ENCODE measurements at regions not wholly inside any gene's neighbourhood (a gene's known extent, or its start where the extent isn't known, plus 50 kb on each side); places are given as distances from the start of the nearest gene placed in this dataset.

DNA sequence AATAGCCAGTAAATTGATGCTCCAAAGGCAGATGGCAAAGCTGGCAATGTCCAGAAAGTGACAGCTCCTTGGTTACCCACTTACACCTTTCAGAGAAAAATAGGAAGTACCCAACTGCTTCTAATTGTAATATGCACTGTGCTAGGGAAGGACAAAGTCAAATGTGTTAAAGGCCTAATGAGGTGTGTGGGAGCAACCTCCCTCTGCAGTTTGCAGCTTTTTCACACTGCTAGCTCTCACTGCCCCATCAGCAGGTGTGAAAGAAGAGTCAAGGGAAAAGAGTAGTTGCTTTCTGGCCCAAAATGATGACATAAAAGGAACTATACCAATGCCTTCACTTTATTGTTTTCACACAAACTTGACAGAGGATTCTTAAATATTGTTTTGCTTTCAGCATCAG lies 284.1 kb upstream of the SETBP1 start:
- ATAC-seq: no peak
- intact Hi-C loops (cut with DNase I): no loop called here
- Histone ChIP-seq H3K36me3 (no peaks in the 10 kb centered on the region), H3K4me3 (no peak overlapping the region), H3K4me1 (no peaks in the 10 kb centered on the region), H3K27me3 (ENCODE audit: low read depth) (no peaks in the 10 kb centered on the region), H3K9me3 (no peaks in the 10 kb centered on the region), H3K27ac (no peak overlapping the region)
- no peak for TF ChIP-seq CTCF (IDR thresholded peaks at IDR 0.05)
- no peak for DNase-seq

DNA sequence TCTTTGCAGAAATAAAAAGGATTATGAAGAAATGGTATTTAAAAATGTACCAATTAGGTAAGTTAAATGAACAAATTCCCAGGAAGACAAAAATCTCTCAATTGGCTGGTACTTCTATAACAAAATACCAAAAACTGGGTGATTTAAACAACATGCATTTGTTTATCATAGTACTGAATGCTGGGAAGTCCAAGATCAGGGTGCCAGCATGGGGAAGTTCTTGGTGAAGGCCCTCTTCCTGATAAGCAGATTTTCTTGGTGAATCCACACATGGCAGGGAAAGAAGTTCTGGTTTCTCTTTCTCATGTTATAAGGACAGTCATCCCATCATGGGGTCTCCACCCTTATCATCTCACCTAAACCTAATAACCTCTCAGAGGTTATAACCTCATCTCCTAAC lies 271.6 kb upstream of the SETBP1 start:
- no peak for TF ChIP-seq CTCF (IDR thresholded peaks at IDR 0.05)

DNA sequence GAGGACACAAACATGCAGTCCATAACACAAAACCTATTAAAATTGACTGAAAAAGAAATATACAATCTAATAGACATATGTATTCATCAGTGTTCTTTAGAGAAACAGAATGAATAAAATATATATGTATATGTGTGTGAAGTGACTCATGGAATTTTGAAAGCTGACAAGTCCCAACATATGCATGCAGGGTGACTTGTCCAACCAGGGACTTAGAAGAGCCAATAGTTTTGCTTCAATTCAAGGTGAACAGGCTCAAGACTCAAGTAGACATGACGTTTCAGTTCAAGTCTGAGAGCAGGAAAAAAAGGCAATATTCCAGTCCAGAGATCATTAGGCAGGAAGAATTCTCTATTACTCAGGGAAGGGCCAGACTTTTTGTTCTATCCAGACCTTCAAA lies 271.2 kb upstream of the SETBP1 start:
- H3K27me3 ChIP-seq (ENCODE audit: low read depth): no peaks in the 10 kb centered on the region
- no peaks in the 10 kb centered on the region for H3K36me3 ChIP-seq
- no peak overlapping the region for H3K4me3 ChIP-seq
- H3K9me3 ChIP-seq: no peaks in the 10 kb centered on the region
- intact Hi-C loops (cut with DNase I): no loop called here
- TF ChIP-seq CTCF (IDR thresholded peaks at IDR 0.05): no peak
- H3K27ac ChIP-seq: no peak overlapping the region
- H3K4me1 ChIP-seq: no peaks in the 10 kb centered on the region
- ATAC-seq (no peak), DNase-seq (no peak)

More for the DNA sequence above, 271.6 kb upstream of the SETBP1 start:
- Histone ChIP-seq H3K9me3 (no peaks in the 10 kb centered on the region), H3K4me3 (no peak overlapping the region), H3K27me3 (ENCODE audit: low read depth) (no peaks in the 10 kb centered on the region), H3K27ac (no peak overlapping the region), H3K4me1 (no peaks in the 10 kb centered on the region), H3K36me3 (no peaks in the 10 kb centered on the region)
- intact Hi-C loops (cut with DNase I): no loop called here
- ATAC-seq (no peak), DNase-seq (no peak)

DNA sequence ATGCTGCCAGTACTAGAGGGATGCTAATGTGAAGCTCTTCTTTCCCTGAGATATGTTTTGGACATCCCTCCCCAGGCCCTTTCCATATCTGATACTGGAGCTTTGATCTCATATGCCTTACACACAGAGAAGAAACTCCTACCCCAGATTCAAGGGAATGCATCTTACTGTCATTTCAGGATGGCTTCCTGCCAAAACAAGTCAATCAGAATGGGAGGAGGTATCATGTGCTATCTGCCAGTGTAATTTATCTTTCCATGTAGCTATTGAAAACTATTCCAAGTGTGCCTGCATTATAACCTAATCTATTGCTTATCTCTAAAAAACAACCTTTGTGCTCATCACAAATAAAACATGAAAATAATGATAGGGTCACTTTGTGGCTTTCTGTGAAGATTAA lies 269.9 kb upstream of the SETBP1 start:
- no peak for ATAC-seq
- Histone ChIP-seq H3K4me1 (no peaks in the 10 kb centered on the region), H3K27ac (no peak overlapping the region), H3K9me3 (no peaks in the 10 kb centered on the region), H3K36me3 (no peaks in the 10 kb centered on the region), H3K4me3 (no peak overlapping the region), H3K27me3 (ENCODE audit: low read depth) (no peaks in the 10 kb centered on the region)
- no peak for TF ChIP-seq CTCF (IDR thresholded peaks at IDR 0.05)
- DNase-seq: no peak
- intact Hi-C loops (cut with DNase I): no loop called here

DNA sequence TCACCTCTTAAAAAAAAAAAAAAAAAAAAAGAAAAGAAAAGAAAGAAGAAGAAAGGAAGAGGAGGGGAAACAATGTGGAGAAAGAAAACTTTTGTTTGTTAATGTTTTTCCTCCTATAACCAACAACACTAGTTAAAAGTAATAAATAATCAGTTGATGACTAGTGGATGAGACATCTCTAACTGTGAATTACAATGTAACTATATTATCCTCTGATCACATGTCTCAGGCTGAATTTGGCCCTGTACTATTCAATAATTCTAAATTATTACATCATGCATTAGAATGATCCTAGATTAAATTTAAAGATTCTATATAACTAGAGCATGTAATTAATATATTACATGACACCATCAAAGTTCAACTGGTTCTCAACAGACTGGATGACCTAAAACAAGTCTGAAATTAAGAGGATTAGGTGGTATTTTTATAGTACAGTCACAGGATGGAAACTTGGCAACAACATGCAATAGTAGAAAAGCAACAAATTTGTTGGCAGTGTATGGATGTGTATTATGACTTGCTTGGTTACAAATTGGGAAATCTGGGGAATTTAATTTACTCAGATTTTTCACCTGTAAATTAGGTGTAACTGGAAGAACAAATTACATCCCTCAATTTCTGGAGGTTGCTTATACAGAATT lies 269.3 kb upstream of the SETBP1 start:
- no peak for ATAC-seq

More for the DNA sequence above, 269.3 kb upstream of the SETBP1 start:
- Histone ChIP-seq H3K9me3 (no peaks in the 10 kb centered on the region), H3K4me3 (no peak overlapping the region), H3K27me3 (ENCODE audit: low read depth) (no peaks in the 10 kb centered on the region), H3K27ac (no peak overlapping the region), H3K4me1 (no peaks in the 10 kb centered on the region), H3K36me3 (no peaks in the 10 kb centered on the region)
- intact Hi-C loops (cut with DNase I): no loop called here
- TF ChIP-seq CTCF (IDR thresholded peaks at IDR 0.05): no peak
- no peak for DNase-seq

Measured in lower lobe of right lung (tissue), 2 donors.